GM18511 (cell line): ENCODE measurements at regions not wholly inside any gene's neighbourhood (a gene's known extent, or its start where the extent isn't known, plus 50 kb on each side); places are given as distances from the start of the nearest gene placed in this dataset.

ENCODE experiments used
- ATAC-seq: cut with Tn5 transposase; IDR thresholded peaks from one replicate; pipeline ENCODE4 v1.9.1; 2021; ENCODE audit warnings: mild to moderate bottlenecking, moderate library complexity; ENCODE audit not compliant: unreplicated experiment

DNA sequence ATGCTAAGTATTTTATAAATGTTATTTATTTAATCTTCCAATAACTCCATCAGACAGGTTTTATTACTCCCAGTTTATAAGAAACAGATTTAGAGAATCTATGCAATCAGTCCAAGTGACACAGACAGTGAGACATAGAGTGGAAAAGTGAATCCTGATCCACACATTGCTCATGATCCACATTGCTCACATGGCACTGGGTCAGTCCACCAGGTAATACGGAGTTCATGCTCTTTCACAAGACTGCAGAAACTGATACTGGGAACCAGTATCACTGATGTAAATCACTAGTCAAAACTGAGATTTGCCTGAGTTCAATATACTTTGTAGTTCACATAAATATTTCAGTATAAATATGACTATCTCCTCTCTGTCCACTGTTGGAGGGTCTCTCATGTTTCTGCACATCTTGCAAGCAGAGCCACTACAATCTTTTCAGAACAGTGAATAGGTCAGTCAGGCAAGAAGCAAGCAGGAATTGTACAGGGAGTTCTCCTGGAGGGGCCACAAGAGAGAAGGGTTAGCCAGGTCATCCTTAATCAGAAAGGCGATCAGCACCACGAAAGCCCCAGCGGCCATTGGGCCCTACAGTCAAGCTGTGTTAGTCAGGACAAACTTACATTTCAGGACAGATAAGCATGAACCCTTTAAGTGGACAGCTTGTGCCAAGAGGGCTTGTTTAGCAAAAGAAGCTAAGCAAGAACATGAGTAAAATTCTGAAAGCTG is 275.4 kb upstream of the NR5A2 start:
- no peak for ATAC-seq

DNA sequence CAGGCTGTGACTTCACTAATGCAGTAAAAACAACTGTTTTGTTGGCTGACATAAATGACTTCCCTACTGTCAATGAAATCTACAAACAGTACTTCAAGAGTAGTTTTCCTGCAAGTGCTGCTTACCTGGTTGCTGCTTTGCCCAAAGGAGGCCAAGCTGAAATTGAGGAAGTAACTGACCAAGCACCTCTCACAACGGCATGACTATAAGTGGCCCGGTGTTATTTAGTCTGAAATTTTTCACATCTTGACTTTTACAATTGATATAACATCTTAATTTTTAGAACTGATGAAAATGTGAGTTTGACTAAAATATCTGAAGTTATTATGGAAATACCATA is 274.9 kb upstream of the NR5A2 start:
- ATAC-seq: no peak

DNA sequence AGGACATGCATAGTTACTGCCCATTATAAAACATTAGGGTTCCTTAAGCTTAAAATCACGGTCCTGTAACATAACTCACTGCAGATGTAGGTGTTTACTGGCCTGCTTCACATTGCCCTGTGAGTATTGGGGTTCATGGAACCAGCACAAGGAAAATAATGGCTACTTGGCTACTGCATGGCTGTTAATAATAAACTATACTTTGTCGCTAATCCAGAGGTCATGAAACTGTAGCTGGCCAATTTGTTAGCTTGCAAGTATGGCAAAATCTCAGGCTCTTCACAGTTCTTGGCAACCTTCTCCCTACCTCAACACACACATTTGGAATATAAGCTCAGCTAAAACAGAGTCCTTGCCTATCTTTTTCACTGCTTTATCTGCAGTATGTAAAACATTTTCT is 274.0 kb upstream of the NR5A2 start:
- no peak for ATAC-seq

DNA sequence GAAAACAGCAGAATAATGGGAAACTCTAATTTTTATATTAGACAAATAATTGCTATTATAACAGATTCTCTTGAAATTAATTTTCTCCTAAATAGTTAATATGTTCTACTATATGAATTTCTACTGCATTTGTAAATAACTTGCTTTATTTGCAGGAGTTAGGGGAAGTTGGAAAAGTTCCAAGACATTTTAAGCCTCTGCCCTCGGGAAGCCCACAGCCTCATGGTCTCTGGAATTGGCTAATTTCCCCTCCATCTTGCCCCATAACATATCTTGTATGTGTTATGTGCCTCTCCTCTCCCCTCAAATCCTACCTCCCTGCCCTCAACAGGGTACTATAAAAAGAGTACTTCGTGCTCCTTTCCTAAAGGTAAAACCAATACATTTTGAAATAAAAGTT is 271.4 kb upstream of the NR5A2 start:
- ATAC-seq: no peak

DNA sequence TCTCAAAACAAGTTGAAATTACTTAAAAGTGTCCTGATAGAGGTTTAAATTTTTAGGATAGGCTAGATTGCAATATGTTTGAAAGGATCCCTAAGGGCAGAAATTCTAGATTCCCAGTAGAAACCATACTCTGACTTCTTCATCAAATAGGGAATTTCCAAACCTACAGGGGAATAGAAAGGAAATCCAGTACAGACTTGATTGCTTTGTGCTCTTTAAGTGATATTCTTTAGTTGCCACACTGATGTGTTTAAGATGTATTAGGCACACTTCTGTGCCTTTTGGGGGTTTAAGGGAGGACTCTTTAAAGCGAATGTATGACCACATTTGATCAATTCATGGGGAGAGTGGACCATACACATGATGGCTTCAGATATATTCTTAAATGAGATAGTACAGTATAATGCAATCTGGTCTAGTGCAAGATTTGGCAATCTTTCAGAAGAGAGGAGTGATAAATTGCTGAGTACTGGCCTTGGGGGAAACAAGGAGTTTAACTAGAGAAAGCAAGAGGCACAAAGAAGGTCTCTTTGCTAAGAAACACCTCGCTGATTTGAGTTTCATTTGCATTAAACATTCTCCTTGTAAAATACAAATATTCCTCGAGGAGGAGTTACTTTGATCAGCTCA is 268.8 kb upstream of the NR5A2 start:
- ATAC-seq: no peak

GRCh38 chr1:199759268-199759730 is 268.2 kb upstream of the NR5A2 start:
- no peak for ATAC-seq

DNA sequence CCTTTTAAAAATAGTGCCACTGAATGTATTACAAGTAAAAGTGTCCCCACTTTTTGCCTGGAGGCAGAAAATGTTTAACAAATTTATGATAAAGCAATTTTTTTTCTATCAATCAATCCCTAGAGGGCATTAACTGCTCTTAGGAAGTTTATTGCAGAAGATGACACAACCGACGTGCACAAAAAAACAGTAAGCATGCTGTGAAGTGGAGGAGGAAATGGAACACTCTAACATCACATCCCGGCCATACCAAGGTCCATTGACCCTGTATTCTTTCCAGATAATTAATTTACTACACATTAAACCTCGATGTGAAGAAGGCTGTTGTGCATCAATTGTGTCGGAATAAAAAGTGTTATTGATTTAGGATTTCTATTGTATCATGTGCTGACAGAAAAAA is 264.9 kb upstream of the NR5A2 start:
- ATAC-seq: no peak

- no peak for ATAC-seq
Observed at GRCh38 chr1:199766218-199766792, 261.2 kb upstream of the NR5A2 start.

DNA sequence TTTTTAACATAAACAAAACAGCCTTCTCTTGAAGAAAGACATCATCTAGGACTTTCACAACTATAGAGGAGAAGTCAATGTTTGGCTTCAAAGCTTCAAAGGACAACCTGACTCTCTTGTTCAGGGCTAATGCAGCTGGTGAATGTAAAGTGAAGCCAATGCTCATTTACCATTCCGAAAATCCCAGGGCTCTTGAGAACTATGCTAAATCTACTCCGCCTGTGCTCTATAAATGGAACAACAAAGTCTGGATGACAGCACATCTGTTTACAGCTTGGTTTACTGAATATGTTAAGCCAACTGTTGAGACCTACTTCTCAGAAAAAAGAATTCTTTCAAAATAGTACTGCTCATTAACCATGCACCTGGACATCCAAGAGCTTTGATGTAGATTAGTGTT is 259.8 kb upstream of the NR5A2 start:
- no peak for ATAC-seq

- ATAC-seq: no peak
Observed at GRCh38 chr1:199774433-199775089, 252.9 kb upstream of the NR5A2 start.

GRCh38 chr1:199776768-199777497 is 250.6 kb upstream of the NR5A2 start:
- ATAC-seq: no peak

DNA sequence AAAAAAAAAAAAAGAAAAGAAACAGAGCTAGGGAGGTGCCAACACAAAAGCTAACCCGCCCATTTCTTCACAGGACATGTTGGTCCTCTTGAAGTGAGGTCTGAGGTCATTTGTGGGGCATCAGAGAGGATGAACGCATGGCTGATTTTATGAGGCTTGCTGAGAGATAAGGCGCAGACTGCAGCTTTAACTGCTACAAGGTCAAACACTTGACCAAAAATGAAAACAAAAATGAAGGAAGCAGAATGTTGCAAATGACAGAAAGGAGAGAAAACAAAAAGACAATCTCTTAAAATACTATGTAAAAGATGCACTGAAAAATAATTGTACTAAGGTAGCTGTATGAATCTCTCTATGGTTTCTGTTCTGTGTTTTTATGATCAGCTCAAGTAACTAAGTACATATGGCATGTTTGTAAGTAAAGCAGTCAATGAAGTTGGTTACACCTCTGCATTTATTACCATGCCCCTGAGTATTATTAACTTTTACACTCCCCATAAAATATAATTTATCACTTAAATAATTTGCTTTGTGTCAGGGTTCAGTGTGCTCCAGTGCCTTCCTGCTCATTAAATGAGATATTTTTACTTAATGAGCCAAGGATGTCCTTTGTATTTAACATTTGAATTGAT is 249.1 kb upstream of the NR5A2 start:
- ATAC-seq: no peak

- ATAC-seq: no peak
Observed at GRCh38 chr1:199780091-199780490, 247.4 kb upstream of the NR5A2 start.

GRCh38 chr1:199780948-199781670 is 246.4 kb upstream of the NR5A2 start:
- no peak for ATAC-seq

DNA sequence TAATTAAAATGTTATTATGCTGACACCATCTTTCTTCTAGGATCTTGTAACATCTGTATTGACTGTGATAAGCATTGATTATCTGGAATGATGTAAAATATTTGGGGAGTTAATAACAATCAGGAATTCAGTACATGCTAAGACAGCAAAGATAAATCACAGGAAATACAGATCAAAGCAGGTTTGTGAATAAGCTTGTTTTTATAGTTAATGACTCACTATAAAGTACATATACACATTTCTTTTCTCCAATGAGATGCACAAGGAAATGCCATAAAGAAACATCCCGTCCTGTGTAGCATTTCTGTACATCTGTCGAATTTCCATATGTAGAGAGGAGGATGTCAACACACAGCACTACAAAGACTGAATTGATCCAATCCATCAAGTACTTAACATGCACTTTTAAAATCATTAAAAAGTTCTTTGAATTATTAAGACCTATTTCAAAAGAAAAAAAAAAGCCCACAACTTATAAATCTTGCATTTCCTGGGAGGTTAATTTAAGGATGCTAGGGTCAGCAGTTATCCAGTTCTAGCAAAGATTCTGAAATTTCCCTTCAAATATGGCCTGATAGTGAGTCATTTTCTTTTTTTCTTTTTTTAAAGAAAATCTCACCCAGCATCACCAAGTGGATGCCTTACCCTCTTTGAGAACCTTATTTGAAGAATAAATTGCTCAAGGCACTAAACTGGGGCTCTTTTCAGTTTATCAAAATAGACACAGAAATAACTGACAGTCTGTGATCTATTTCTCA is 243.2 kb upstream of the NR5A2 start:
- ATAC-seq: no peak

DNA sequence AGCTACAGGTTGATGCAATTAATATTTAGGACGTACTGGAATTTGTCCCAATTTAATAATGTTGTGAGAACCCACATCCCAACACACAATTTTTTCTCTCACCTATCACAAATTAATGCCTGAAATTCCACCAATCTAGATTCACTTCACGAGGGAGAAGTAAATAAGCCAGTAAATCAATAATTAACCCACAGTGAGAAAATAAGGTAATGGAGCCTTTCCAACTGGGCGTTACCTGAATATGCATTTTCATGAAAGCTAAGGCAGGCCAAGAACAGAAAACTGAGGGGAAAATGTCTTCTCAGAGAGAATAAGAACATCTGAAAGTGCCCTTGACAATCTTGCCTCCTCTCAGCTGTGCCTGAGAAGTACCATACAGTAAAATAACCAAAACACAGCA is 240.8 kb upstream of the NR5A2 start:
- no peak for ATAC-seq

DNA sequence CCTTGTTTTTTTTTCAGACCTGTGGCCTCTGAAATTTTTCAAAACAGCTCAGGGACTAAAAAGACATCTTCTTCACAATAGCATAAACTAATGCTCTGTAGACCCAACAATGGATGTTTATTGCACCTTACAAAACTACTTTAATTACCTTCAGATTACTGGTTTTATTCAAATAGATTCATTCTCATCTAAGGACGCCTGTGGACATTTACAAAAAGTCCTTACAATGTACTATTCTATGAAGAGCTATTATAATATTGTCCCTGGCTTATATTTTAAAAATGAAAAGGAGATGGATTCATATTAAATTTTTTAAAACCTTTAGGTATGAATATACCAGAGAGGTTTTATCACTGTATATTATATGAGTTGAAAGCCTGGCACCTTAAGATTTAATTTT is 238.4 kb upstream of the NR5A2 start:
- no peak for ATAC-seq

GRCh38 chr1:199791495-199791894 is 236.0 kb upstream of the NR5A2 start:
- ATAC-seq: no peak

- ATAC-seq: no peak
Observed at GRCh38 chr1:199792874-199793273, 234.6 kb upstream of the NR5A2 start.
